Esophagus muscularis mucosa (tissue), 3 donors: ENCODE measurements at regions not wholly inside any gene's neighbourhood (a gene's known extent, or its start where the extent isn't known, plus 50 kb on each side); places are given as distances from the start of the nearest gene placed in this dataset.

Experiments
- POLR2A ChIP-seq: fragments of 450-650 bp; IDR thresholded peaks from one replicate; pipeline ENCODE4 v1.6.1; 2017; ENCODE audit warnings: antibody characterized with exemption, moderate library complexity, mild to moderate bottlenecking, low read depth
- POLR2AphosphoS5 ChIP-seq, 2 donors: sonication (generic); formaldehyde crosslinking; IDR thresholded peaks; one replicate each; pipeline ENCODE4 v1.6.1; 2017; ENCODE audit warnings: antibody characterized with exemption in 2 of 2
- TF ChIP-seq, protein P1 (sequence below), 3 experiments: fragments of 200-600 bp in 2 of 3; fragments of 450-650 bp in 1 of 3; sonication (generic) in 2 of 3; IDR thresholded peaks; one replicate each; pipeline ENCODE4 v1.5.1; 2017 to 2019; ENCODE audit warnings: antibody characterized with exemption in 3 of 3, mild to moderate bottlenecking in 2 of 3, moderate library complexity in 1 of 3

GRCh38 chr7:9507290-9507689, 1073.9 kb downstream of the NXPH1 start:
- no peak for TF ChIP-seq POLR2A
- TF ChIP-seq, protein P1, sequence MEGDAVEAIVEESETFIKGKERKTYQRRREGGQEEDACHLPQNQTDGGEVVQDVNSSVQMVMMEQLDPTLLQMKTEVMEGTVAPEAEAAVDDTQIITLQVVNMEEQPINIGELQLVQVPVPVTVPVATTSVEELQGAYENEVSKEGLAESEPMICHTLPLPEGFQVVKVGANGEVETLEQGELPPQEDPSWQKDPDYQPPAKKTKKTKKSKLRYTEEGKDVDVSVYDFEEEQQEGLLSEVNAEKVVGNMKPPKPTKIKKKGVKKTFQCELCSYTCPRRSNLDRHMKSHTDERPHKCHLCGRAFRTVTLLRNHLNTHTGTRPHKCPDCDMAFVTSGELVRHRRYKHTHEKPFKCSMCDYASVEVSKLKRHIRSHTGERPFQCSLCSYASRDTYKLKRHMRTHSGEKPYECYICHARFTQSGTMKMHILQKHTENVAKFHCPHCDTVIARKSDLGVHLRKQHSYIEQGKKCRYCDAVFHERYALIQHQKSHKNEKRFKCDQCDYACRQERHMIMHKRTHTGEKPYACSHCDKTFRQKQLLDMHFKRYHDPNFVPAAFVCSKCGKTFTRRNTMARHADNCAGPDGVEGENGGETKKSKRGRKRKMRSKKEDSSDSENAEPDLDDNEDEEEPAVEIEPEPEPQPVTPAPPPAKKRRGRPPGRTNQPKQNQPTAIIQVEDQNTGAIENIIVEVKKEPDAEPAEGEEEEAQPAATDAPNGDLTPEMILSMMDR (IDR thresholded peaks at IDR 0.05): no peak
- no peak for TF ChIP-seq POLR2AphosphoS5 (IDR thresholded peaks at IDR 0.05)
